A549 (cell line): ENCODE measurements at regions not wholly inside any gene's neighbourhood (a gene's known extent, or its start where the extent isn't known, plus 50 kb on each side); places are given as distances from the start of the nearest gene placed in this dataset.

Source experiments
- ATAC-seq, 2 experiments: fragments of 200-7000 bp in 1 of 2; fragments of >200 bp in 1 of 2; cut with Nextera tagmentation in 1 of 2; cut with Tn5 transposase in 1 of 2; 3 replicates each; pipeline versions ENCODE4 v1.8.0 to v1.9.1; 2018 to 2020; ENCODE audit warnings: mild to moderate bottlenecking in 1 of 2, moderate library complexity in 1 of 2
- CTCF ChIA-PET: fragments of 300-600 bp; sonication (Branson Sonifier 250); formaldehyde crosslinking; extraction: SDS; loops from one replicate; lab custom pipeline; 2021; ENCODE audit warnings: antibody characterized with exemption, inconsistent platforms; lab: Yijun Ruan, JAX
- POLR2A ChIA-PET: fragments of 350-600 bp; formaldehyde crosslinking; extraction: SDS; loops from one replicate; lab custom pipeline; 2021; ENCODE audit warnings: antibody characterized with exemption, inconsistent platforms; lab: Yijun Ruan, JAX
- DNase-seq, 2 experiments: peaks; one replicate each; pipeline versions ENCODE4 v3.0.0 to v3.0.0-alpha.2; 2011 to 2016; ENCODE audit warnings: low read depth in 1 of 2, low spot score in 1 of 2
- FAIRE-seq: peaks from 2 replicates; lab custom pipeline; 2011; peaks lifted over from hg19 to GRCh38; lab: Jason Lieb, UNC
- H3K27ac ChIP-seq, 2 experiments: fragments of >200 bp; sonication (Bioruptor Twin); formaldehyde crosslinking; 3 replicates each; pipeline ENCODE4 v1.5.1; 2016 to 2017
- H3K4me1 ChIP-seq: fragments of >200 bp; sonication (Bioruptor Twin); formaldehyde crosslinking; 3 replicates; pipeline ENCODE4 v1.6.1; 2016
- H3K4me2 ChIP-seq: fragments of >200 bp; sonication (Bioruptor Twin); formaldehyde crosslinking; 3 replicates; pipeline ENCODE4 v1.6.1; 2016
- H3K4me3 ChIP-seq: fragments of >200 bp; sonication (Bioruptor Twin); formaldehyde crosslinking; 3 replicates; pipeline ENCODE4 v1.5.1; 2016
- H3K9me3 ChIP-seq: fragments of >200 bp; sonication (Bioruptor Twin); formaldehyde crosslinking; 3 replicates; pipeline ENCODE4 v1.6.1; 2016
- CBX2 ChIP-seq: fragments of 200-600 bp; sonication (generic); IDR thresholded peaks from 2 replicates; pipeline ENCODE4 v1.6.1; 2016; ENCODE audit warnings: low read depth, mild to moderate bottlenecking, borderline replicate concordance
- CHD2 ChIP-seq: fragments of 150-350 bp; IDR thresholded peaks from 2 replicates; pipeline ENCODE4 v1.6.1; 2014; ENCODE audit warnings: low read length; ENCODE audit not compliant: partially characterized antibody
- CHD4 ChIP-seq: fragments of 200-600 bp; sonication (generic); IDR thresholded peaks from 2 replicates; pipeline ENCODE4 v1.6.1; 2016; ENCODE audit warnings: antibody characterized with exemption, mild to moderate bottlenecking, borderline replicate concordance
- EHF ChIP-seq: fragments of 250-450 bp; sonication (Bioruptor Pico); IDR thresholded peaks from 2 replicates; pipeline ENCODE4 v1.5.0; 2020; ENCODE audit warnings: mild to moderate bottlenecking
- EP300 ChIP-seq, 2 experiments: fragments of >200 bp; sonication (Bioruptor Twin); formaldehyde crosslinking; IDR thresholded peaks; 2 replicates in 1 of 2; 3 replicates in 1 of 2; pipeline ENCODE4 v1.6.1; 2016 to 2017
- ESRRA ChIP-seq: fragments of 150-350 bp; IDR thresholded peaks from 2 replicates; pipeline ENCODE4 v1.6.1; 2014; ENCODE audit warnings: mild to moderate bottlenecking, low read length, borderline replicate concordance
- FOSB ChIP-seq: fragments of 250-450 bp; sonication (Bioruptor Pico); IDR thresholded peaks from 2 replicates; pipeline ENCODE4 v1.5.0; 2020; ENCODE audit warnings: mild to moderate bottlenecking, moderate library complexity
- FOSL2 ChIP-seq, 2 experiments: fragments of 450-650 bp in 1 of 2; fragments of >200 bp in 1 of 2; sonication (Bioruptor Twin) in 1 of 2; formaldehyde crosslinking; IDR thresholded peaks; 2 replicates each; pipeline versions ENCODE4 v1.5.0 to v1.6.1; 2016 to 2020; ENCODE audit warnings: mild to moderate bottlenecking in 1 of 2, moderate library complexity in 1 of 2
- FOXS1 ChIP-seq: fragments of 250-450 bp; sonication (Bioruptor Pico); IDR thresholded peaks from 2 replicates; pipeline ENCODE4 v1.5.0; 2020; ENCODE audit warnings: mild to moderate bottlenecking, moderate library complexity
- GATA3 ChIP-seq: IDR thresholded peaks from 2 replicates; pipeline ENCODE4 v1.6.1; 2012; ENCODE audit warnings: borderline replicate concordance
- HDAC2 ChIP-seq: fragments of 200-600 bp; sonication (generic); IDR thresholded peaks from 2 replicates; pipeline ENCODE4 v1.6.1; 2016
- HMGXB4 ChIP-seq: fragments of 250-450 bp; sonication (Bioruptor Pico); IDR thresholded peaks from 2 replicates; pipeline ENCODE4 v1.5.0; 2021; ENCODE audit warnings: mild to moderate bottlenecking, moderate library complexity, borderline replicate concordance
- HOXB13 ChIP-seq: fragments of 250-450 bp; sonication (Bioruptor Pico); IDR thresholded peaks from 2 replicates; pipeline ENCODE4 v1.5.0; 2020; ENCODE audit warnings: low read depth, mild to moderate bottlenecking, moderate library complexity
- JUNB ChIP-seq: fragments of >200 bp; sonication (Bioruptor Twin); formaldehyde crosslinking; IDR thresholded peaks from 2 replicates; pipeline ENCODE4 v1.6.1; 2016
- KDM5A ChIP-seq: fragments of 200-600 bp; sonication (generic); IDR thresholded peaks from 2 replicates; pipeline ENCODE4 v1.6.1; 2016; ENCODE audit warnings: antibody characterized with exemption, mild to moderate bottlenecking
- MAZ ChIP-seq: fragments of 150-350 bp; IDR thresholded peaks from 2 replicates; pipeline ENCODE4 v1.6.1; 2014; ENCODE audit warnings: antibody characterized with exemption, low read depth, low read length, borderline replicate concordance
- MYC ChIP-seq: IDR thresholded peaks from 2 replicates; pipeline ENCODE4 v1.6.1; 2012; ENCODE audit warnings: mild to moderate bottlenecking, inconsistent platforms, low read length, improper control_type of control experiment, borderline replicate concordance
- NFE2L2 ChIP-seq: fragments of 150-350 bp; conservative IDR thresholded peaks from 2 replicates; pipeline ENCODE4 v1.6.1; 2014; ENCODE audit warnings: low read length
- NPAS2 ChIP-seq: fragments of 250-450 bp; sonication (Bioruptor Pico); IDR thresholded peaks from 2 replicates; pipeline ENCODE4 v1.8.0; 2022; ENCODE audit warnings: mild to moderate bottlenecking, moderate library complexity, borderline replicate concordance
- POLR2A ChIP-seq: IDR thresholded peaks from 2 replicates; pipeline ENCODE4 v1.6.1; 2012; ENCODE audit warnings: mild to moderate bottlenecking, low read length
- RNF2 ChIP-seq: fragments of 200-600 bp; sonication (generic); IDR thresholded peaks from 2 replicates; pipeline ENCODE4 v1.6.1; 2016; ENCODE audit warnings: low read depth, mild to moderate bottlenecking, antibody characterized with exemption, moderate library complexity, borderline replicate concordance
- TFCP2L1 ChIP-seq: fragments of 250-450 bp; sonication (Bioruptor Pico); IDR thresholded peaks from 2 replicates; pipeline ENCODE4 v1.5.0; 2021; ENCODE audit warnings: mild to moderate bottlenecking
- ZFP36 ChIP-seq: fragments of 450-650 bp; IDR thresholded peaks from 2 replicates; pipeline ENCODE4 v1.6.1; 2014; ENCODE audit warnings: borderline replicate concordance; ENCODE audit not compliant: partially characterized antibody
- WGBS: methylation state at CpG from one replicate; pipeline ENCODE4 v1.1.6; 2017; ENCODE audit errors: missing lambda C conversion rate; 5-methylcytosine and 5-hydroxymethylcytosine counted together
- TF ChIP-seq, protein P1 (sequence below): fragments of >200 bp; sonication (Bioruptor Twin); formaldehyde crosslinking; IDR thresholded peaks from 3 replicates; pipeline ENCODE4 v1.6.1; 2016
- TF ChIP-seq, protein P2 (sequence below): IDR thresholded peaks from 2 replicates; pipeline ENCODE4 v1.6.1; 2012; ENCODE audit warnings: low read depth, borderline replicate concordance
- TF ChIP-seq, protein P3 (sequence below): fragments of 450-650 bp; IDR thresholded peaks from 2 replicates; pipeline ENCODE4 v1.6.1; 2014; ENCODE audit warnings: antibody characterized with exemption
- TF ChIP-seq, protein P4 (sequence below): IDR thresholded peaks from 2 replicates; pipeline ENCODE4 v1.6.1; 2012
- TF ChIP-seq, protein P5 (sequence below): IDR thresholded peaks from 2 replicates; pipeline ENCODE4 v1.6.1; 2012

GRCh38 chr6:120473804-120474203 is 860.5 kb downstream of the TBC1D32 start:
- WGBS, result 0% methylated on average over 2 of the region's 2 CpGs
- ATAC-seq (no peak), DNase-seq (no peak), FAIRE-seq (no peak)
- ChIA-PET CTCF (no interaction called here), POLR2A (no interaction called here)
- no peak overlapping the region for H3K4me2 ChIP-seq
- TF ChIP-seq CHD4 (no peak), MYC (no peak), ESRRA (no peak), GATA3 (no peak), FOSL2 (IDR thresholded peaks at IDR 0.05) (no peak), FOSL2 (CRISPR knock-in tag; IDR thresholded peaks at IDR 0.05) (no peak), JUNB (no peak), HOXB13 (CRISPR knock-in tag) (no peak), NPAS2 (CRISPR knock-in tag) (no peak), MAZ (no peak), POLR2A (no peak), CBX2 (no peak), CHD2 (no peak), FOSB (CRISPR knock-in tag) (no peak), HDAC2 (no peak)
- TF ChIP-seq, protein P1, sequence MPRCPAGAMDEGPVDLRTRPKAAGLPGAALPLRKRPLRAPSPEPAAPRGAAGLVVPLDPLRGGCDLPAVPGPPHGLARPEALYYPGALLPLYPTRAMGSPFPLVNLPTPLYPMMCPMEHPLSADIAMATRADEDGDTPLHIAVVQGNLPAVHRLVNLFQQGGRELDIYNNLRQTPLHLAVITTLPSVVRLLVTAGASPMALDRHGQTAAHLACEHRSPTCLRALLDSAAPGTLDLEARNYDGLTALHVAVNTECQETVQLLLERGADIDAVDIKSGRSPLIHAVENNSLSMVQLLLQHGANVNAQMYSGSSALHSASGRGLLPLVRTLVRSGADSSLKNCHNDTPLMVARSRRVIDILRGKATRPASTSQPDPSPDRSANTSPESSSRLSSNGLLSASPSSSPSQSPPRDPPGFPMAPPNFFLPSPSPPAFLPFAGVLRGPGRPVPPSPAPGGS, result no peak
- TF ChIP-seq, protein P2, sequence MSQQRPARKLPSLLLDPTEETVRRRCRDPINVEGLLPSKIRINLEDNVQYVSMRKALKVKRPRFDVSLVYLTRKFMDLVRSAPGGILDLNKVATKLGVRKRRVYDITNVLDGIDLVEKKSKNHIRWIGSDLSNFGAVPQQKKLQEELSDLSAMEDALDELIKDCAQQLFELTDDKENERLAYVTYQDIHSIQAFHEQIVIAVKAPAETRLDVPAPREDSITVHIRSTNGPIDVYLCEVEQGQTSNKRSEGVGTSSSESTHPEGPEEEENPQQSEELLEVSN, result no peak
- TF ChIP-seq, protein P3, sequence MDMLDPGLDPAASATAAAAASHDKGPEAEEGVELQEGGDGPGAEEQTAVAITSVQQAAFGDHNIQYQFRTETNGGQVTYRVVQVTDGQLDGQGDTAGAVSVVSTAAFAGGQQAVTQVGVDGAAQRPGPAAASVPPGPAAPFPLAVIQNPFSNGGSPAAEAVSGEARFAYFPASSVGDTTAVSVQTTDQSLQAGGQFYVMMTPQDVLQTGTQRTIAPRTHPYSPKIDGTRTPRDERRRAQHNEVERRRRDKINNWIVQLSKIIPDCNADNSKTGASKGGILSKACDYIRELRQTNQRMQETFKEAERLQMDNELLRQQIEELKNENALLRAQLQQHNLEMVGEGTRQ, result no peak
- TF ChIP-seq, protein P4, sequence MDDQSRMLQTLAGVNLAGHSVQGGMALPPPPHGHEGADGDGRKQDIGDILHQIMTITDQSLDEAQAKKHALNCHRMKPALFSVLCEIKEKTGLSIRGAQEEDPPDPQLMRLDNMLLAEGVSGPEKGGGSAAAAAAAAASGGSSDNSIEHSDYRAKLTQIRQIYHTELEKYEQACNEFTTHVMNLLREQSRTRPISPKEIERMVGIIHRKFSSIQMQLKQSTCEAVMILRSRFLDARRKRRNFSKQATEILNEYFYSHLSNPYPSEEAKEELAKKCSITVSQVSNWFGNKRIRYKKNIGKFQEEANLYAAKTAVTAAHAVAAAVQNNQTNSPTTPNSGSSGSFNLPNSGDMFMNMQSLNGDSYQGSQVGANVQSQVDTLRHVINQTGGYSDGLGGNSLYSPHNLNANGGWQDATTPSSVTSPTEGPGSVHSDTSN, result no peak
- H3K4me1 ChIP-seq, result no peaks in the 10 kb centered on the region
- H3K4me3 ChIP-seq, result no peak overlapping the region
- no peaks in the 10 kb centered on the region for H3K9me3 ChIP-seq
- no peak overlapping the region for H3K27ac ChIP-seq

- no peaks in the 10 kb centered on the region for H3K4me1 ChIP-seq
- CTCF ChIA-PET, result no interaction called here
- 3% methylated on average over 1 of the region's 1 CpG for WGBS
- DNase-seq (no peak), ATAC-seq (no peak), FAIRE-seq (no peak)
- no peak overlapping the region for H3K4me2 ChIP-seq
- no peak for TF ChIP-seq EP300 (IDR thresholded peaks at IDR 0.05)
- no peak for TF ChIP-seq FOSL2 (IDR thresholded peaks at IDR 0.05)
- TF ChIP-seq FOSL2 (CRISPR knock-in tag; IDR thresholded peaks at IDR 0.05), result no peak
- TF ChIP-seq, protein P3, result no peak
- no peak for TF ChIP-seq HMGXB4 (CRISPR knock-in tag)
- no peak for TF ChIP-seq EHF (CRISPR knock-in tag)
- TF ChIP-seq NFE2L2, result no peak
- no peak for TF ChIP-seq KDM5A
- no peak for TF ChIP-seq FOSB (CRISPR knock-in tag)
- no peak for TF ChIP-seq TFCP2L1
- no peak for TF ChIP-seq RNF2
- no peak for TF ChIP-seq FOXS1 (CRISPR knock-in tag)
- TF ChIP-seq CBX2, result no peak
- no peak for TF ChIP-seq ZFP36
- TF ChIP-seq, protein P5, sequence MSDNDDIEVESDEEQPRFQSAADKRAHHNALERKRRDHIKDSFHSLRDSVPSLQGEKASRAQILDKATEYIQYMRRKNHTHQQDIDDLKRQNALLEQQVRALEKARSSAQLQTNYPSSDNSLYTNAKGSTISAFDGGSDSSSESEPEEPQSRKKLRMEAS, result no peak
- POLR2A ChIA-PET, result no interaction called here
- H3K4me3 ChIP-seq, result no peak overlapping the region
- H3K9me3 ChIP-seq, result no peaks in the 10 kb centered on the region
- no peak overlapping the region for H3K27ac ChIP-seq
These were observed 865.8 kb downstream of the TBC1D32 start for GRCh38 chr6:120468486-120468885.
